EH (cell line): ENCODE measurements at regions not wholly inside any gene's neighbourhood (a gene's known extent, or its start where the extent isn't known, plus 50 kb on each side); places are given as distances from the start of the nearest gene placed in this dataset.
"Not testable (repeated sequence)": the region's sequence is repeated elsewhere in the genome, so short reads cannot be mapped to it uniquely, and the experiment has no call there.

ENCODE experiments used
- DNase-seq: peaks from one replicate; pipeline ENCODE4 v3.0.0-alpha.2; 2015; ENCODE audit warnings: low read depth

DNA sequence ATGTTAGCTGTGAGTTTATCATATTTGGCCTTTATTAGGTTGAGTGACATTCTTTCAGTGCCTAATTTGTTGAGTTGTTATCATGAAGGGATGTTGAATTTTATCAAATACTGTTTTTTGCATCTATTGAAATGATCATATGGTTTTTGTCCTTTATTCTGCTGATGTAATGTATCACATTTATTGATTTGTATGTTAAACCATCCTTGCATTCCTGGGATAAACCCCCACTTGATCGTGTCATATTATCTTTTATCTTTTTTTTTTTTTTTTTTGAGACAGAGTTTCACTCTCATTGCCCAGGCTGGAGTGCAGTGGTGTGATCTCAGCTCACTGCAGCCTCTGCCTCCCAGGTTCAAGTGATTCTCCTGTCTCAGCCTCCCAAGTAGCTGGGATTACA is 51.9 kb upstream of the MFGE8 start:
- DNase-seq, result not testable (repeated sequence)

DNA sequence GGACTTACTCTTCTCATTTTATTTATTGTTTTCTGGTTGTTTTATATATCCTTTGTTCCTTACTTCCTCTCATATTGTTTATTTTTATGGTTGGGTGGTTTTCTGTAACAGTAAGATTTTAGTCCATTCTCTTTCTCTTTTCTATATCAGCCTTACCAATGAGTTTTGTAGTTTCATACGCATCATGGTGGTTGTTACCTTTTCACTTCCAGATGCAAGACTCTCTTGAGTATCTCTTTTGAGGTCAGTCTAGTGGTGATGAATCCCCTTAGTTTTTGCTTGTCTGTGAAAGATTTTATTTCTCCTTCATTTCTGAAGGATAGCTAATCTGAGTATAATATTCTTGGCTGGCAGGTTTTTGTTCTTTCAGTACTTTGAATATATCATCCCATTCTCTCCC is 57.1 kb upstream of the MFGE8 start:
- no peak for DNase-seq

DNA sequence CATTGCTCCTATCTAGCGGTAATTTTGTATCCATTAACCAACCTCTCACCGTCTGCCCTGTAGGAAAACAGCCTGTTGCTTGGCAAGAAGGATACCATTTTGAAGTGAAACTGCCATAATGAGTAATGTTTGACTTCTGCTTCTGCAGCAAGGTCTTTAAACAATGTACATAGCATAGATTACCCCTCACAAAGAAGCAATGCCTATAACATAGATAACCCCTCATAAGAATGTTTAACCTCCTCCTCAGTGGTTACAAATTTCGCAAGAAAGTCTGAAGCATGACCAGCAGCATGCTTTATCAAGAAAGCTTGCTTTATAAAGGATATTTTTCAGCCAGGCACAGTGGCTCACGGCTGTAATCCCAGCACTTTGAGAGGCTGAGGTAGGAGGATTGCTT is 61.2 kb upstream of the MFGE8 start:
- peak; percentile 52 for DNase-seq

DNA sequence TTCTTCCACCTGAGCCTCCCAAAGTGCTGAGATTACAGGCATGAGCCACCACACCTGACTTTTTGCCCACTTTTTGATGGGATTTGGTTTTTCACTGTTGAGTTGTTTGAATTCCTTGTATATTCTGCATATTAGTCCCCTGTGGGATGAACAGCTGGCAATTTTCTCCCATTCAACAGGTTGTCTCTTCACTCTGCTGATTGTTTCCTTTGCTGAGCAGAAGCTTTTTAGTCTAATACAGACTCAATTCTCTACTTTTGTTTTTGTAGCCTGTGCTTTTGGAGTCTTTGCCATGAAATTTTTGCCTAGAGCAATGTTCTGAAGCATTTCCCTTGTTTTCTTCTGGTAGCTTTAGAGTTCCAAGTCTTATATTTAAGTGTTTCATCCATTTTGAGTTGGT is 62.7 kb upstream of the MFGE8 start:
- peak; percentile 71 for DNase-seq

DNA sequence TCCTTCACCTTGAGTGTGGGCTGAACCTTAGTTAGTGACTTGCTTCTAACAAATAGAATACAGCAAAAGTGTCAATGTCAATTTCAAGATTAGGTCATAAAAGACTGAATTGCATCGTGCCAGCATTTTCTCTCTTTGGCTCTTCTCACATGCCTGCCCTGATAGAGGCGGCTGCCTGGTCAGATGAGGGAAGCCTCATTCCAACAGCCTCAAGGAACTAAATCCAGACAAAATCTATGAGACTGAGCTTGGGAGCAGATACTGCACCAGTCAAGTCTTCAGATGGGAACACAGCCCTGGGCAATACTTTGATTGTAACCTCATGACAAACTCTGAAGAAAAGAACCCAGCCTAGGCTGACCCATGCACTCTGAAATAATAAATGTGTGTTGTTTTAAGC is 63.5 kb upstream of the MFGE8 start:
- DNase-seq, result no peak

DNA sequence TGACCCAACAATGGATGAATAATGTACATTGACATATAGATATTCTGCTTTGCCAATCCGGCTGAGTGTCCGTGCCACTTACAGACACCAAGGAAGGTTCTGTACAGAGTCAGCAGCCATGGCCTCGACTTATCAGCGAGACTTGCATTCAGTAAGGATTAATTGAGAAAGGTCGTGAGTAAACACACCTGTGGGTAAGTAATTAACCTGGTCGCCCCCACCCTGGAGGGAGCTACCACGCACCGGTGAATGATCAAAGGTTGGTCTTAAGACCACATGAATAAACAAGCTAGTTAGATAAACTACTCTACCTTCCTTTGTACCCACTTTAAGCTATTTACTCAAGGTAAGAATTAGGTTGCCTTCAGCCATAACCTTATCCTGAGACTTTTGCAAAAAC is 66.5 kb upstream of the MFGE8 start:
- DNase-seq, result no peak

DNA sequence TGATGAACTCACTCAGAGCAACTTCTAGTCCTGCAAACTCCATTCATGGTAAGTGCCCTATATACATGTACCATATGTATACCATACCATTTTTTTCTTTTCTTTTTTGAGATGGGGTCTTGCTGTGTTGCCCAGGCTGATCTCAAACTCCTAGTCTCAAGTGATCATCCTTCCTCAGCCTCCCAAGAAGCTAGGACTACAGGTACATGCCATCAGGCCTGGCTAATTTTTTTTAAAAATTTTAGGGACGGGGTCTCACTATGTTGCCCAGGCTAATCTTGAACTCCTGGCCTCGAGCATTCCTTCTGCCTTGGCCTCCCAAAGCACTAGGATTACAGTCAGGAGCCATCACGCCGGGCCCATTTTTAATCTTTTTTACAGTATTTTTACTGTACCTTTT is 67.3 kb upstream of the MFGE8 start:
- DNase-seq, result no peak

DNA sequence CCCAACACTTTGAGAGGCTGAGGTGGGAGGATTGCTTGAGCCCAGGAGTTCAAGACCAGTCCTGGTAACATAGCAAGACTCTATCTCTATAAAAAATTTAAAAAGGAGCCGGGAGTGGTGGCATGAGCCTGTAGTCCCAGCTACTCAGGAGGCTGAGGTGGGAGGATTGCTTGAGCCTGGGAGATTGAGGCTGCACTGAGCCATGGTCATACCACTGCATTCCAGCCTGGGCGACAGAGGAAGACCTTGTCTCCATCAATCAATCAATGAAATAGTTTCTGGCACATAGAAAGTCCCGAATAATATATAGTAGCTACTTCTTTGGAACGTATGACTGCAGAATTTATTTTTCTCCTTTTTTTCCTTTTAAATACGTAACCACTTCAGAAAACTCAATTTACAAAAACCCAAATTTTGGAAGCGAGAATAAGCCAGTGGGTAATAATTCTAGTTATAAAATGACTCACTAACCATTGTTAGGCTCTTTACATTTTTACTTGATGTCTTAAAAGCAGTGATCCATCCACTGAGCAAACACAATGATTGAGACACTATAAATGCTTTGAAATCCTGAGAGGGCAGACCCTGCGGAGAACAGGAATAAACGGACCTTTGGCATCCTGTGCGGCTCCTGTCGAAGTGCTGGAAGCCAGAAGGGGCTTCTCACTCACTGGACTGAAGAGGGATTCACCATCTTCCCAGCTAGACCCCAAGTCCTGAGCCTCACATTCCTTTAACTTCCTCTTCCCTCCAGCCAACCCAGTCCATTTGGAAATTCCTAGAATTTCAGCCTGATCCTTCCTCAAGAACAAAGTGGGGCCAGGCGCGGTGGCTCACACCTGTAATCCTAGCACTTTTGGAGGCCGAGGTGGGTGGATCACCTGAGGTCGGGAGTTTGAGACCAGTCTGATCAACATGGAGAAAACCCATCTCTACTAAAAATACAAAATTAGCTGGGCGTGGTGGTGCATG is 68.4 kb upstream of the MFGE8 start:
- peak; percentile 61 for DNase-seq

DNA sequence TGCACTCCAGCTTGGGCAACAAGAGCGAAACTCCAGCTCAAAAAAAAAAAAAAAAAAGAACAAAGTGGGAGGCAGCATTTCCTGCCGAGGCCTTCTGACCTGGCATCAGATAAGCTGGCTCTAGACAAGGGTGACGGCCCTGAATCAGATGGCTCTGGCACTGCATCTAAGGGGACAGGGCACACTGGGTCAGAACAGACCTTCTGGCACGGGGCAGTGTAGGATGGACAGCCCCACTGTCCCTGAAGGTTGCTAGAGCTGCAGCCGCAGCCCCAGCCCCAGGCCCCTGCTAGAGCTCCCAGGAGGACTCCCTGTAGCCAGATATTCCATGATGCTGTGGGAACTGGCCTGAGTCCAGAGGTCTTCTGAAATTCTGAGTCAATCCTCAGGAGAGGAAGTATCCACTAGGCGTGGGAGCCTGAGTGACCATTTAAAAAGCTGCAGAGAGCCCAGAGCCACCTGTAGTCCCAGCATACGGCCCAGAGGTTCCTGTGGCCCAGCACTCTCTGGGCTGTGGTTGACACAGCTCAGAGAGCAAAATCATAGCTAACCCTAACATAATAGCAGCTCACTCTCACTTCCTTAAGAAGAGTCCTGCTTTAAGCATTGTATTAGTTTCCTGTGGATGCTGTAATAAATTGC is 69.2 kb upstream of the MFGE8 start:
- peak; percentile 89 for DNase-seq

DNA sequence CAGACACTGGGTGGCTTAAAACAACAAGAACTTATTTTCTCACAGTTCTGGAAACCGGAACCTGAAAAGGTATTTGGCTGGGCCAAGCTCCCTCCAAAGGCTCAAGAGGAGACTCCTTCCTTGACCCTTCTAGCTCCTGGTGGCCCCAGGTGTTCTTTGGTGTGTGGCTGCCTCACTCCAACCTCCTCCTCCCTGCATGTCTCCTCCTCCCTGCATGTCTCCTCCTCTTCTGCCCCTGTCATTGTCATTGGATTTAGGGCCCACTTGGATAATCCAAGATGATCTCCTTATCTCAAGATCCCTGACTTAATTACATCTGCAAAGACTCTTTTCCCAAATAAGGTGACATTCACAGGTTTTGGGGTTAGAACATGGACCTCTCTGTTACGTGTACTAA is 69.8 kb upstream of the MFGE8 start:
- DNase-seq, result no peak

DNA sequence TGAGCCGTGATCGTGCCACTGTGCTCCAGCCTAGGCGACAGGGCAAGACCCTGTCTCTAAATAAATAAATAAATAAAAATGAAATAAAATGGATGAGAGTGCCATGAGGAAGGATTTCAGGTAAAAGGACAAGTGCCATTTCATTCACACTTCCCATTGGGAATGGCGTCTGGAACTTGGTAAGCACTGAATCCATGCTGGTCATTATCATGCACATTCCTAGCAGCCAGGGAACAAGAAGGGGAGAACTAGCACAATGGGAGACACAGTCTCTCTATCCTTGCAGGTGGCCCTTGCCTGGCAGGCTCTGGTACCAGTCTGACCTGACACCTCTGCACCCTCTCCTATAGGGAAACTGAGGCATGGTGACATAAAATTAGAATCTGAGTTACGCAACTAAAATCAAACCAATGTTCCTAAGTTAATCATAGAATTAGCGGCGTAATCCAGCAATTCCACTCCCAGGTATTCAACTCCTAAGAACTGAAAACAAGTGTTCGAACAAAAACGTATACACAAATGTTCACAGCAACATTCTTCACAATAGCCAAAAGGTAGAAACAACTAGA is 70.8 kb upstream of the MFGE8 start:
- no peak for DNase-seq

DNA sequence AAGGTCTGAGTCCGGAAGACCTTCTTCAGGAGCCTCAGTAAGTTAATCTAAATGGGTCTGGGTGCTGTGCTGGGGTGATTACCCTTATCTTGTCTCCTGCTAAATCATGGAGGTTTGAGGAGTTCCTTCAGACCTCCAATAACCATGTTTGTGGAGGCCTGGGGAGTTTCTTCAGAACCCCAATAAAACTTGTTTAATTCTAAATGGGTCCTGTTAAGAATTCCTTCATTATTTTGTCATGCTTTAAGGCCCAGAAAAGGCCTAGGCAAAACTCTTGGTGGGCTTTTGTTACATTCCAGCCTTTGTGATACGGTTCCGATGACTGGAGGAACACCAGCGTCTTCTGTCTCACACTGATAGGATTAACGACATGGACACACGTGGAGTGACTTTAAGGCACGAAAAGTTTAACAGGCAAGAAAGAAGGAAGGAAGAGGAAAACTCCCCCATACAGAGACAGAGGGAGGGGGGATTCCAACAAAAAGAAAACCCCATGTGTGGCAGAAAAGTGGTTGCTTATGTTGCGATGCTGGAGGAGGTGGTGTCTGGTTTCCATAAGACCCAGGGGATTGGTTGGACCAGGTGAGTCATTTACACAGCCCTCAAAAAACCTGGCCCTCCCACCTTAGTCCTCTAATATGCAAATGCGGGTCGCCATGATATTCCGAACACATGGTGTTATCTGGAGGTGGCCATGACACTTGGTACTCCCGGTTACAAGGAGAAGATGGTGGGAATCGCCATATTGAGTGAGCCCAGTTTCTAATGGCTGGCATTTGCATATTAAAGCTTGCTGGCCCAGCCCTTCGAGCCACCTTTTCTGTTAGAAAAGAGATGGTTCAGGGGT is 72.6 kb upstream of the MFGE8 start:
- DNase-seq, result no peak

DNA sequence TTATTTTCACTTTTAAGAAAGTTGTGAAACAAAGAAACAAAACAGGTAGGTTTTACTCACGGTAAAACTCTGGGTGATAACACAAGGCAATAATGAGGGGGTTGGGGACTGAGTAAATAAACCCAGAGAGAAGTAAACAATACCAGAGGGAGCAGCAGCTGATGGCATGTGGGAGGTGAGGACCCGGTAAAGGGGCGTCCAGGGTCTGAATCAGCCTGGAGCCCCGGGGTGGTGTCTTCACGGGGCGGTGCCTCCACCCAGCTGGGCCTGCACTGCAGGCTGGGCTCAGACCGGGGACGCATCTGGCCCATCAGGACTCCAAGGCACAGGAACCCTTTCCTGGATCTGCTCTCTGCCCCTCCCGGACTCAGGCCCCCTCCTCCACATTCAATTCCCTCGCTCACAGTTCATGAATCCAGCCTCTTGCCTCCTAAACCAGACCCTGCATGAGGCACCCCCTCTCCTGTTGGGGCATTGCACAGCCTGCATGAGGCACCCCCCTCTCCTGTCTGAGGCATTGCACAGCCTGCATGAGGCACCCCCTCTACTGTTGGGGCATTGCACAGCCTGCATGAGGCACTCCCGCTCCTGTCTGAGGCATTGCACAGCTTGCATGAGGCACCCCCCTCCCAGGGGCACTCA is 73.9 kb upstream of the MFGE8 start:
- no peak for DNase-seq

DNA sequence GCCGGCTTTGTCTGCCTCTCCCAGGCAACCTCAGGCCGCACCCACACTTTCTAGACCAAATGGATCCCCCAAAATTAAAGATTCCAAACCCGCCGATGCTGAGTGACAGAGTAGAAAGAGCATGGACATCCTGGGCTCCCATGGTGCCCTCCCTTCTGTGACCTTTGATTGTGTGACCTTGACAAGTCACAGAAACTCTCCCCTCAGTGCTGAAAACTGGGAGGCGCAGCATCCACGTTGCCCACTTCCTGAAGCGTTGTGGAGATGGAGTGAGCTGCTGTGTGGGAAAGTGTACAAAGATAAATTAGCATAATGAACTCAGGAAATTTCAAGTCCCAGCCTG is 74.4 kb upstream of the MFGE8 start:
- DNase-seq, result no peak

DNA sequence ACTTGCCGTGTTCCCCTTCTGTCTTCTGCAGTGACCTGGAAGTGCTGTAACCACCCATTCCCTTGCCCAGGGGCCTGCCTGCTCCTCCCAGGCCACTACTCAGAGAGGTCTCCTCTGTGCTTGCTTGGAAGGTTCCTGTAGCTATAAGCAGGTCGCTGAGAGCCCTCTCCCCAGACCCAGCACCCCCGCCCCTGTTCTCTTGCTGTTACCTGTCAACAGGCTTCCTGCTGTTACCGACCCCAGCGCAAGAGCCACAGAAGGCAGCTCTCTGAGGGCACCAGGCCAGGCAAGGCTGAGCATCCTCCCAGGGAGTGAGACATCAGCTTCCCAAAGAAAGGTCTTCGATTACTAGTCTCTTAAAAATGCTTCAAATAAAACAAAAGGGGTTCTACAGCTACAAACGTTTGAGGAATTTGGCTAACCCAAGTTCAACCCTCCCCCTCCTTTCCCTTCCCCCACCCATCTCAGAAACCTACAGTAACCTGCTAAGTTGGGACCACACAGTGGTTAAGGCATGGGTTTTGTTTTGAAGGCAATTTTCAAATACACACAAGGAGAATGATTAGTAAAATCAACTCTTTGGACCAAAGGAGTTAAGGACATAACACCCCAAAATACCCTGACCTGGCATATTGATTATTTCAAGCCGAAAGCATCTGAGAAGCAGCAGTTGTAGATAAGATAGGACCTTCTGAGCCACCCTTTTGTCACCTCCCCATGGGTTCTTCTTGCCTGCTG is 74.9 kb upstream of the MFGE8 start:
- peak; percentile 85 for DNase-seq

DNA sequence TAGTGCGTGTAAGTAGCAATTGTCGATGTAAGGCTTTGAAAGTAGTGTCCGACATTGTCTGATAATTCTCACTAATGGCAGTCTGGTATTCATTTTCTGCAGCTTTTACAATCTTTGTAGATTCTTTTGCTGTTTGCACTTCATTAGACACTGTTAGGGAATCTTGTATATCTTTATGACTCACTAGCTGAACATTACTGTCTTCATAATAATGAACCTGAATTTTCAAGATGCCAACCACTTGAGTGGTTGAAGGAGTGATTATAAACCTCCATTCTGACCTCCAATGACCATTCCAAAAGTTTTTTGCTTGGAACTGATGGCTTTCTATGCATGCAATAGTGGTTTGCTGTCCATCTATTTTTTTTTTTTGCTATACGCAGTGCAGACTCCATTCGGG is 76.4 kb upstream of the MFGE8 start:
- DNase-seq, result peak; percentile 98

DNA sequence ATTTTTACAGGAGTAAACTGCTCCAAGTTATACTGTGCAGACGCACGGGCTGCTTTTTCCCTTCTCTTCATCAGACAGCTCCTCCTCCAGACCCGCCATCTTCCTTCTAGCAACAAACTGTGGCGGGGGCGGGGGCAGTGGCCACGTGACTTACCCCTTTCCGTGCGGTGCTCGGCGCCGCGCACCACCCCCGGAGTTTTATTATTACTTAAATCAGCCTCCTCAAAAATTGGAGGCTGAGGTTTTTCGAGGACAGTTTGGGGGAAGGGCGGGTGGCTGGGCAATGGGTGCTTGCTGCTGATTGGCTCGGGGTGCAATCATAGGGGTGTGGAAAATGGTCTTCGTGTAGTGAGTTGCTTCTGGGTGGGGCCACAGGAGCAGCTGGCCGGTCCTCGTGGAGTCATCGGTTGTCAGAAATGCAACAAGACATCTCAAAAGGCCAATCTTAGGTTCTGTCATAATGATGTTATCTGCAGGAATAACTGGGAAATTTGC is 77.1 kb upstream of the MFGE8 start:
- DNase-seq, result peak; percentile 85

DNA sequence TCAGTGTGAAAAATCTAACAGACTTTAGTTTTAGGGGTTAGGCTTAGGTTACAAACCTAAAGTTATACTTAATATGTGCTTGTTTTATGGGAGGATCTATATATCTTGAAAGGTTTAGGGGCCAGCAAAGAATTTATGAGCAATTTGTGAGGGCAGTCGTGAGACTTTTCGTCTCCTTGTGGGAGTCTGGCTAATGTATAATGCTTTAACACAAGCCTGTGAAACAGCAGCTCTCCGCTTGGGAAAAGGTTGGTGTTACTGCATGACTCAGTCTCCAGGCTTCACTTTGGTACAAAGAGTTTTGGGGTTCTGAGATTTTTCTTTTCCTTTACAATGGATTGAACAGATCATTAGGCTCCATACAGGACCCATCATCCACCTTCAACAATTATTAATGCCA is 79.0 kb upstream of the MFGE8 start:
- DNase-seq, result peak; percentile 69

DNA sequence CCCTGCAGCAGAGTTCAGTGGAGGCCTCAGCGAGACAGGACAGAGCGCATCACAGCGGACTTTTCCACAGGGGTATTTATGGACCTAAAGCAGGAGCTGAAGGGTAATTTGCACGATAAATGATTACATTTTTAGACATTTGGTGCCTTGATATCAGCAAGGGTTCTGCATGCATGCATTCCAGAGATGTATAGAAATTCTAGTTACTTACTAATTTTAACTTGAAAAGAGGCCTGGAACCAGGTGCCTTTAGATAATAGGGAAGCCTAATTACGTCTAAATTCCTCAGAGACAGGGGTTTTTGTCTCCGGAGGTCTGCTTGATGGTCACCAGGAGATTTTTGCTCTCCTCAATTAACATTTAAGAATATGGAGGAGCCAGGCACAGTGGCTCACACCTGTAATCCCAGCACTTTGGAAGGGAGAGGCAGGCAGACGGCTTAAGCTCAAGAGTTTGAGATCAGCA is 79.8 kb upstream of the MFGE8 start:
- no peak for DNase-seq

DNA sequence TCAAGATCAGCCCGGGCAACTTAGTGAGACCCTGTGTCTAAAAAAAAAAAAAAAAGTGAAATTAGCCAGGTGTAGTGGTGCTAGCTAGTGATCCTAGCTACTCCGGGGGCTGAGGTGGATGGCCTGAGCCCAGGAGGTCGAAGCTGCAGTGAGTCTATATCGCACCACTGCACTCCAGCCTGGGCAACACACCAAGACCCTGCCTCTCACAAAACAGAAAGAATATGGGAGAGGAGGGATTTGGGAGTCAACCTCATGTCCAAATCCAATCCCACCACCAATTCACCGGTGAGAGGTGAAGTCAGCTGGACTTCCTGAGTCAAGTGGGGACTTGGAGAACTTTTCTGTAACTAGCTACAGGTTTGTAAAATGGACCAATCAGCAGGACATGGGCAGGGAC is 80.5 kb upstream of the MFGE8 start:
- DNase-seq, result no peak

DNA sequence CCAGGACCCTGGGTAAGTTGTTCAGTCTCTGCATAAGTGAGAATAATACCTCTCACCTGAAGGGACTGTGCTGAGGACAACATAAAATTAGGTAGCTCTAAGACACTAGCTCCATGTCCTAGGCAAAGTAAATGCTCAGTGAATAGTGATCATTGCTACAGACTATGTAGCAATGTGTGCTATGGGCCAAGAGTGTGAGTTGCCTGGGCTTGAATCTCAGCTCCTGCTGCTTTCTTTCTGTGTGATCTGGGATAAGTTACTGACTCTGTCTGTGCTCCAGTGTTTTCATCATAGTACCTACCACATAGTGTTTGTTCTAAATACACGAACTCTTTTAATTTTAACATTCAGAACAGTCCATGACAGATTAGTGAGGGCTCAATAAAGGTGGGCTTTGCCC is 81.1 kb upstream of the MFGE8 start:
- DNase-seq, result peak; percentile 24
